KMS-11 (cell line): ENCODE measurements at regions not wholly inside any gene's neighbourhood (a gene's known extent, or its start where the extent isn't known, plus 50 kb on each side); places are given as distances from the start of the nearest gene placed in this dataset.
A peak's percentile ranks its signal among the peaks of the same experiment; 100 is the strongest.

ENCODE experiments used
- H2AFZ ChIP-seq: fragments of 200-600 bp; sonication (generic); 2 replicates; pipeline ENCODE4 v1.6.1; 2016; ENCODE audit warnings: antibody characterized with exemption, mixed run types, low read depth
- H3K27ac ChIP-seq: fragments of 200-600 bp; sonication (generic); 2 replicates; pipeline ENCODE4 v1.6.1; 2016; ENCODE audit warnings: mild to moderate bottlenecking, mixed run types
- H3K27me3 ChIP-seq: fragments of 200-600 bp; sonication (generic); 2 replicates; pipeline ENCODE4 v1.6.1; 2017; ENCODE audit warnings: mild to moderate bottlenecking, low read depth, mixed run types, moderate library complexity; ENCODE audit not compliant: insufficient read depth
- H3K36me3 ChIP-seq: fragments of 200-600 bp; sonication (generic); 2 replicates; pipeline ENCODE4 v1.6.1; 2017; ENCODE audit warnings: mild to moderate bottlenecking, mixed run types; ENCODE audit not compliant: insufficient read depth
- H3K4me1 ChIP-seq: fragments of 200-600 bp; sonication (generic); 2 replicates; pipeline ENCODE4 v1.6.1; 2016; ENCODE audit warnings: mild to moderate bottlenecking, low read depth, mixed run types; ENCODE audit not compliant: poor library complexity, severe bottlenecking
- H3K4me2 ChIP-seq: fragments of 200-600 bp; sonication (generic); 2 replicates; pipeline ENCODE4 v1.7.0; 2016; ENCODE audit warnings: mild to moderate bottlenecking, mixed run types
- H3K4me3 ChIP-seq: fragments of 200-600 bp; sonication (generic); IDR thresholded peaks from 2 replicates; pipeline ENCODE4 v1.6.1; 2017; ENCODE audit warnings: low read depth, low read length, mixed read lengths; ENCODE audit not compliant: insufficient read depth
- H3K79me2 ChIP-seq: fragments of 200-600 bp; sonication (generic); 2 replicates; pipeline ENCODE4 v1.6.1; 2016; ENCODE audit warnings: low read depth, mixed run types; ENCODE audit not compliant: insufficient read depth
- H3K9ac ChIP-seq: fragments of 200-600 bp; sonication (generic); 2 replicates; pipeline ENCODE4 v1.6.1; 2016; ENCODE audit warnings: mild to moderate bottlenecking, mixed run types
- H4K20me1 ChIP-seq: fragments of 200-600 bp; sonication (generic); 2 replicates; pipeline ENCODE4 v1.6.1; 2016; ENCODE audit warnings: mild to moderate bottlenecking, mixed run types; ENCODE audit not compliant: insufficient read depth
- TF ChIP-seq, protein P1 (sequence below): fragments of 200-600 bp; sonication (generic); conservative IDR thresholded peaks from 2 replicates; pipeline ENCODE4 v1.6.1; 2017; ENCODE audit warnings: low read depth, mild to moderate bottlenecking, antibody characterized with exemption, low read length, moderate library complexity, mixed read lengths

DNA sequence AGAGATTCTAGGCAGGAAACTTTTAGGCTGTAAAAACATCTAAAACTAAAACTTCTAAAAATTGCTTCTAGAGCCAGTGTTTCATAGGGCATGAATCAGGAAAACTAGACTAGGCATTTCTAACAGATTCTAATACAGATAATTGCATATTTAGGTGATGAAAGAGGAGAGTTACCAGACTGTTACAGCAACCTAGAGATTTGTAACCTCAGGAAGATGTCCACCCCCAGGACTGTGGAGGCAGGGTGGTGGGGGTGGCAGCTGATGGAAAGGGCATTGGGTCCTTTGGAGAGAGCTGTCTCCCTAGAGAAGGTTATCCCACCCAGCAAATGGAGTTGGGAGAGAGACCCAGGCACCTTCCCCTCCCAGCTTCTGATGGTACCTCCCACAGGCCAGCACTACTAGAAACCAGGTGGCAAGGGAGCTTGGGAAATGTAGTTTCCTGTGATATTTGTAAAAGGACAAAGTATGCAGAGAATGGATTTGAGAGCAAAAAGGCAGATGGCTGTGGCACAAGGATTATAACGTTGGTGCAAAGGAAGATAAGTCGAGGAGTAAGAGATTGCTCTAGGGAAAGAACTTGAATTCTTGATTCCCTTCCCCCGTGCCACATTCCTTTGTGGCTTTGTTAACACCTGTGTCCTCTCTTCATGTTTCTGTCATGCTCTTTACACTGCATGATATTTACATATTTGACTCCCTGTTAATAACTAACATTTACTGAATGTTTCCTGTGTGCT, 75.6 kb upstream of the MGAT5 start:
- H2AFZ ChIP-seq, result no peak overlapping the region
- no peak overlapping the region for H3K9ac ChIP-seq
- H3K4me3 ChIP-seq, result no peak overlapping the region
- no peaks in the 10 kb centered on the region for H4K20me1 ChIP-seq
- TF ChIP-seq, protein P1, sequence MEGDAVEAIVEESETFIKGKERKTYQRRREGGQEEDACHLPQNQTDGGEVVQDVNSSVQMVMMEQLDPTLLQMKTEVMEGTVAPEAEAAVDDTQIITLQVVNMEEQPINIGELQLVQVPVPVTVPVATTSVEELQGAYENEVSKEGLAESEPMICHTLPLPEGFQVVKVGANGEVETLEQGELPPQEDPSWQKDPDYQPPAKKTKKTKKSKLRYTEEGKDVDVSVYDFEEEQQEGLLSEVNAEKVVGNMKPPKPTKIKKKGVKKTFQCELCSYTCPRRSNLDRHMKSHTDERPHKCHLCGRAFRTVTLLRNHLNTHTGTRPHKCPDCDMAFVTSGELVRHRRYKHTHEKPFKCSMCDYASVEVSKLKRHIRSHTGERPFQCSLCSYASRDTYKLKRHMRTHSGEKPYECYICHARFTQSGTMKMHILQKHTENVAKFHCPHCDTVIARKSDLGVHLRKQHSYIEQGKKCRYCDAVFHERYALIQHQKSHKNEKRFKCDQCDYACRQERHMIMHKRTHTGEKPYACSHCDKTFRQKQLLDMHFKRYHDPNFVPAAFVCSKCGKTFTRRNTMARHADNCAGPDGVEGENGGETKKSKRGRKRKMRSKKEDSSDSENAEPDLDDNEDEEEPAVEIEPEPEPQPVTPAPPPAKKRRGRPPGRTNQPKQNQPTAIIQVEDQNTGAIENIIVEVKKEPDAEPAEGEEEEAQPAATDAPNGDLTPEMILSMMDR, result no peak
- no peaks in the 10 kb centered on the region for H3K36me3 ChIP-seq
- H3K27me3 ChIP-seq, result no peaks in the 10 kb centered on the region
- H3K79me2 ChIP-seq, result peaks cover 87% of the 10 kb centered on the region
- peak overlapping the region; percentile 22; the same call in 1 of the 2 replicates for H3K27ac ChIP-seq
- peaks cover 92% of the 10 kb centered on the region for H3K4me1 ChIP-seq
- H3K4me2 ChIP-seq, result peak overlapping the region; percentile 54; the same call in 1 of the 2 replicates

DNA sequence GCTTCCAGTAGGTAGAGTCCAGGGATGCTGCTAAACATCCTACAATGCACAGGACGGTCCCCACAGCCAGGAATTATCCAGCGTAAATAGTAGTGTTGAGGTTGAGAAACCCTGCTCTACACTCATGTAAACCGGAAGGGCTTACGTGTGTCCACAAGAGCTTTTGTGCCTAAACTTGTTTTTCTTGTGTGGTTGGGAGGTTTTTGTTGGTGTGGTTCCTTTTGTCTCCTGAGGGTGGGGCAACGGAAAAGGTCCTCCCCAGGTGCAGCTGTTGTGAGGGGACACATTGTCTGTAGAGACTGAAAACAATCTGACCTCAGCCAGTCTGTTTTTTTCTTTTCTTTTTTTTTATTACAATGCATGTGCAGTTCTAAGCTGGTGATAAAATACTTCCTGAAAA, 72.7 kb upstream of the MGAT5 start:
- Histone ChIP-seq H3K4me2 (peak overlapping the region; percentile 94), H3K27ac (peak overlapping the region; percentile 99), H3K79me2 (peaks cover 83% of the 10 kb centered on the region), H3K4me1 (peaks cover 97% of the 10 kb centered on the region), H4K20me1 (no peaks in the 10 kb centered on the region), H2AFZ (no peak overlapping the region), H3K9ac (peak overlapping the region; percentile 61), H3K27me3 (no peaks in the 10 kb centered on the region), H3K36me3 (no peaks in the 10 kb centered on the region), H3K4me3 (peak overlapping the region; percentile 67)
- TF ChIP-seq, protein P1, result no peak

DNA sequence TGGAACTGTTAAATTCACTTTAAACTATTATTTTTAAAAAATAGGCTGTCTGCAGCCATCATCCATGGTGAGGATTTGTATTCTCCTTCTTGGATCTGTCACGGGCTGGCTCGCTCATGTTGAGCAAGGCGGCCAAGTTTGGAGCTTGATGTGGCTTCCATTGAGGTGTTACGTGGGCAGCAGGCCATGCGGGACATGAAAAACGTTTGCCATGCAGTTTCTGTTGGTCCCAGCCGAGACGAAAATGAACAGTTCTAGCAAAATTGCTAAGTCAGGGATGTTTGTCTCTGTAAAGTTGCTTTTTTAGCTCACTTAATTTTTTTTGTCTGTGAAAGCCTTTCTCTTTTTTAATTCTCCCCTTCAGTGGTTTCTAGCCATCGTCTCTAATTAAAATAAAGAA, 70.2 kb upstream of the MGAT5 start:
- peak overlapping the region; percentile 67 for H3K9ac ChIP-seq
- H3K27ac ChIP-seq, result peak overlapping the region; percentile 99
- no peaks in the 10 kb centered on the region for H3K27me3 ChIP-seq
- TF ChIP-seq, protein P1, result no peak
- H2AFZ ChIP-seq, result no peak overlapping the region
- H4K20me1 ChIP-seq, result no peaks in the 10 kb centered on the region
- H3K4me1 ChIP-seq, result peaks cover 100% of the 10 kb centered on the region
- no peaks in the 10 kb centered on the region for H3K36me3 ChIP-seq
- H3K79me2 ChIP-seq, result peaks cover 87% of the 10 kb centered on the region
- H3K4me3 ChIP-seq, result no peak overlapping the region
- H3K4me2 ChIP-seq, result peak overlapping the region; percentile 95

DNA sequence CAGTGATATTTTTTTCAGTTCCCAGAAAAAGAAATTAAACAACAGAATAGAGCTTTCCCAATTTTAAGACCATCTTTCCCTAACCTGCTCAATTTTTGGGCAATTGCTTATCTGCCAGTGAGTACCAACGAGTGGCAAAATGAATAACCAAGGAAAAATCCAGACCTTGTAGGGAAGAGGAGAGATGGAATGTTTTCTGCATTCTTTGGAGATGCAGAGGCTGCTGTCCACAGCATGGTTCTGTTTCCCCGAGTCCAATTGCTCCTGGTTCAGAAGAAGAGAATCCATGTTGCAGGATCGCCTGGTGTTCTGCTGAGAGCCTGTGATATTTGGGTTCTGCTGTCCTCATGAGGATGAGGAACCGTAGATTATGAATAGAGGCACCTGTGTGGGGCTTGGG, 68.2 kb upstream of the MGAT5 start:
- no peaks in the 10 kb centered on the region for H4K20me1 ChIP-seq

More for the DNA sequence above, 68.2 kb upstream of the MGAT5 start:
- Histone ChIP-seq H3K27ac (peak overlapping the region; percentile 99; the same call in 1 of the 2 replicates), H3K36me3 (no peaks in the 10 kb centered on the region), H2AFZ (no peak overlapping the region), H3K27me3 (no peaks in the 10 kb centered on the region), H3K79me2 (peaks cover 95% of the 10 kb centered on the region), H3K9ac (no peak overlapping the region), H3K4me2 (peak overlapping the region; percentile 95), H3K4me1 (peaks cover 100% of the 10 kb centered on the region), H3K4me3 (no peak overlapping the region)
- TF ChIP-seq, protein P1, result no peak
